GM19351 (cell line): ENCODE measurements at regions not wholly inside any gene's neighbourhood (a gene's known extent, or its start where the extent isn't known, plus 50 kb on each side); places are given as distances from the start of the nearest gene placed in this dataset.

Source experiments
- ATAC-seq: cut with Tn5 transposase; IDR thresholded peaks from one replicate; pipeline ENCODE4 v1.9.1; 2021; ENCODE audit warnings: mild to moderate bottlenecking, moderate library complexity; ENCODE audit not compliant: unreplicated experiment

- no peak for ATAC-seq
Measured at GRCh38 chr14:71525663-71526221, 406.5 kb upstream of the RGS6 start.

- ATAC-seq: no peak
Measured at GRCh38 chr14:71526388-71526787, 405.8 kb upstream of the RGS6 start.

DNA sequence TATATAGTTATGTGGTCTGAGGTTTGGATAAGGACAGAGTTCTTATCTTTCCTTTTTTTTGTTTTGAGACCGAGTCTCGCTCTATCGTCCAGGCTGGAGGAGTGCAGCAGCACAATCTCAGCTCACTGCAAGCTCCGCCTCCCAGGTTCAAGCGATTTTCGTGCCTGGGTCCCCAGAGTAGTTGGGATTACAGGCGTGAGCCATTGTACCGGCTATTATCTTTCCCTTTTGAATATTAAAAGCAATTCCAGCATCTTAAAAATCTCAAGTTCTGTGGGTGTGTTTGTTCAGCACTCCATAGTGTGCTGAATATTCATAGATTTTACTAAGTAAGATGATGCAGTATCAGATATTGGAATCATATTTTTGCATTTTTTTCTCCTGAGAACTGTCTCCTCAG is 404.4 kb upstream of the RGS6 start:
- ATAC-seq: no peak

- no peak for ATAC-seq
Measured at GRCh38 chr14:71529848-71530247, 402.4 kb upstream of the RGS6 start.

- no peak for ATAC-seq
Measured at GRCh38 chr14:71532344-71532743, 399.9 kb upstream of the RGS6 start.

GRCh38 chr14:71532790-71533189 is 399.4 kb upstream of the RGS6 start:
- ATAC-seq: no peak

DNA sequence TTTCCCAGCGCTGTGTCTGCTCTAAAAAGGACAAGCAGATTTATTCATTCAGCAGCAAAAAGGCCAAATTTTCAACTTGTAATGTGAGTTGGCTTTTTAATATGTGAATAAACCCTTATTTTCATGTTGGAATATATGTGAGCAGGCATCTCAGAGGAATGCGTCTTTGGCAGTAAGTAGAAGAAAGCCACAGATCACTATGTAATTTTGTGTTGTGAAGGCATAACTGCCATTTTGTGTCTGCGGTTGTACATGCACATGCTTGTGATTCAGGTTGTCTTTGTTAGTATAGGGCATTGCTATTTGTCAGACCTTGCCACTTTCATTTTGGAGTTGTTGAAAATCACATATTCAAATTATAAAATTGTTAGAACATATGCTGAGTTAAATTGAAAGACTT is 398.8 kb upstream of the RGS6 start:
- no peak for ATAC-seq

- no peak for ATAC-seq
Measured at GRCh38 chr14:71533800-71534199, 398.4 kb upstream of the RGS6 start.

DNA sequence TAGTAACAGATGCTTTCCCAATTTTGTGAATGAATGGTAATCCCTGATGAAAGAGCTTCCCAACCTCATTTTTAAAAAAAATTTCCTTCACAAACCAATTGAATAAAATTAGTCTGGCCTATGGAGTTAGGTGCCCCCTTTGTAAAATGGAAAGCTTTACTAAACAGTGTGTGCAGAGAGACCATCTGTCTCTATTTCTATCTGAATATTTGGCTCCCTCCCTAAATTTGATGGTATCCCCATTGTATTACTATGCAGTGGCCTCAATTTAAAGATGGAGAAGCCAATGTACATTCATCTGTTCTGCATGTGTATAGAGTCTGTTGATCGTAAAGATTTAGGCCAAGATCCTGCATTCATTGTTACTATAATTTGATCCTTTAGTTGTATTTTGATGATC is 397.7 kb upstream of the RGS6 start:
- no peak for ATAC-seq

- no peak for ATAC-seq
Measured at GRCh38 chr14:71536015-71536740, 396.1 kb upstream of the RGS6 start.

- ATAC-seq: no peak
Measured at GRCh38 chr14:71536927-71537772, 395.1 kb upstream of the RGS6 start.

DNA sequence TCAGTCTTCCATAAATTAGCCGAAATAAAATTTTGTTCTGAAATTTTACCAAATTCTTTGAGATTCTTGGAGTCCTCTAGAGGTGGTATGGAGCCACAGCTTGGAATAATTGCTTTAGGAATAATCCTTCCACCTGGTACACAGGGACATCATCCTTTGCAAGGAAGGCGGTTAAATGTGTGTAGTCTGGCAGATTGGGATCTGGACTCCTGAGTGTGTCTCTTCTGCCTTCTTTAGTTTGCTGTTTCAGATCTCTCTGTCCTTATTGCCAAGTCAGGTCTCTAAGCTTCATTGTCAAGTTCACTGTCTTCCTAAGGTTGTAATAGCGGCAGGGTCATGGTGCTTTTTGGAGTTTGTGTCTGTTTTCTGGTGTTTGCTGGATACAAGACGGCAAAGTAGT is 393.9 kb upstream of the RGS6 start:
- ATAC-seq: no peak

GRCh38 chr14:71538938-71539649 is 393.1 kb upstream of the RGS6 start:
- ATAC-seq: no peak

DNA sequence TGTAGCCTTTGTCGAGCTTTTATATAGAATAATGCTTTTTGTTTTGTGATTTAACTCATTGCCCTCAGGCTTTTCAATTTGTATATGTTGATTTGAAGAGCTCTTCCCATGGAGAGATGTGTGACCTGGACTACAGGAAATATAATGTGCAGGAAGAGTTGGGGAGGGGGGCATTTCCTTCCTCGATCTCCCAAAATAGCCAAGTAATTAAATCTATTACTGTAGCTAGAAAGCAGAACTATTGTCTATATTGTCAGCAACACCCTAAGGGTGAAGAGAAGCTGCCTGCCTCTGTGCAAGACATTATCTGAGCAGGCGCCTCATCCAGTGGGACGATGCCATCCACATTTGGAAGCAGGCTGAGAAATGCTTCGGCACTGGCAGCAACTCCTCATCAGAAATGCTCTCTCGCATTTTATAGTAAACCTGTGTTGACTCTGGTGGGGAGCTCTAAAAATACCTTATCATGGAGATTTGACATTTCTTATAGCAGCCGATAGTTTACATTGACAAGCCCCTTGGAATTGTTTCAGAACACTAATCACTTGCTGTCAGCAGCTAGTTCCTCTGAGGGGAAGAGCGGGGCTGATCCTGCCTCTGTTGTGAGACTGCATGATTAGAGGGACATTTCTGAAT is 392.5 kb upstream of the RGS6 start:
- ATAC-seq: no peak

DNA sequence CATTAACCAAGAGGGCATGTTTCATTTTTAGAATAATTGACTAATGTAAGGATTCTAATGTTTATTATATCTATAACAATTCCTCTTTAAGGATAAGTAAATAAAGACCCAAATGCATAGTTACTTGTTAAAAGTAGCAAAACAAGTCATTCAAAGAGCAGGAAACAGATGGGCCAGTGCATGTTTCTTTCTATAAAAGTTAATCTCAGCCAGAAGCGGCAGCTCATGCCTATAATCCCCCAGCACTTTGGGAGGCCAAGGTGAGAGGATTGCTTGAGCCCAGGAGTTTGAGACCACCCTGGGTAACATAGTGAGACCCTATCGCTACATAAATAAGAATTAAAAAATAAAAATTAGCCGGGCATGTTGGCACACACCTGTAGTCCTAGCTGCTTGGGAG is 391.0 kb upstream of the RGS6 start:
- no peak for ATAC-seq

DNA sequence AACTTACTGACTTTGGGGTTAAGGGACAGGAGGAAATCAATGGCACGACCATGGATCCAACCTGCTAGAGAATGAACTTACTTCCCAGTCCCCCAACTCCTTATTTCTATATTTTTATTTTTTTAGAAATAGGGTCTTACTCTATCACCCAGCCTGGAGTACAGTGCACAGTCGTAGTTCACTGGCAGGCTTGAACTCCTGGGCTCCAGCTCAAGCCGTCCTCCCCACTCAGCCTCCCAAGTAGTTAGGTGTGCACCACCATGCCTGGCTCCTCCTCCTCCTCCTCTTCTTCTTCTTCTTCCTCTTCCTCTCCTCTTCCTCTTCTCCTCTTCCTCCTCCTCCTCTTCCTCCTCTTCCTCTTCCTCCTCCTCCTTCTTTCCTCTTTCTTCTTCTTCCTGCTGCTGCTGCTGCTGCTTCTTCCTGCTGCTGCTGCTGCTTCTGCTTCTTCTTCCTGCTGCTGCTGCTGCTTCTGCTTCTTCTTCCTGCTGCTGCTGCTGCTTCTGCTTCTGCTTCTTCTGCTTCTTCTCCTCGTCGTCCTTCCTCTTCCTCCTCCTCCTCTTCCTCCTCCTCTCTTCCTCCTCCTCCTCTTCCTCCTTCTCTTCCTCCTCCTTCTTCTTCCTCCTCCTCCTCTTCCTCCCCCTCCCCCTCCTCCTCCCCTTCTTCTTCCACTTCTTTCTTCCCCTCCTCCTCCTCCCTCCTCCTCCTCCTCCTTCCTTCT is 390.1 kb upstream of the RGS6 start:
- ATAC-seq: no peak

- ATAC-seq: no peak
Measured at GRCh38 chr14:71549421-71550050, 382.7 kb upstream of the RGS6 start.

DNA sequence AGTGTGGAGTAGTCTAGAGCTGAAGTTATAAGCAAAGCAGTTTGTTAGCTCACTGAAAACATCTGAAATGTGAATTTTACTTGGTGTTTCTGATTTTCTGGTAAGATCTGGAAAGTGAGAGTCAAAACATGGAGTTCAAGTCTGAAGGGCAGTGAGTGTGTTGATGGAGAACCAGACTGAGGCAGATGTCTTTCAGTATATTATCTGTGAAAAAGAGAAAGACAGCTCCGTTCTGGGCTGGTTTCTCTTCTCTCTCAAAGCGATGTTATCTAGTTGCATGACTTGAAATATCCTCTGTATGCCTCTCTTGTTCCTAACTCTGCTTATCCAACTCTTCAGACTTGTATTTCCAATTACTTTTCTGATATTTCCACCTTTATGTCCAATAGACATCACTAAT is 381.9 kb upstream of the RGS6 start:
- no peak for ATAC-seq

DNA sequence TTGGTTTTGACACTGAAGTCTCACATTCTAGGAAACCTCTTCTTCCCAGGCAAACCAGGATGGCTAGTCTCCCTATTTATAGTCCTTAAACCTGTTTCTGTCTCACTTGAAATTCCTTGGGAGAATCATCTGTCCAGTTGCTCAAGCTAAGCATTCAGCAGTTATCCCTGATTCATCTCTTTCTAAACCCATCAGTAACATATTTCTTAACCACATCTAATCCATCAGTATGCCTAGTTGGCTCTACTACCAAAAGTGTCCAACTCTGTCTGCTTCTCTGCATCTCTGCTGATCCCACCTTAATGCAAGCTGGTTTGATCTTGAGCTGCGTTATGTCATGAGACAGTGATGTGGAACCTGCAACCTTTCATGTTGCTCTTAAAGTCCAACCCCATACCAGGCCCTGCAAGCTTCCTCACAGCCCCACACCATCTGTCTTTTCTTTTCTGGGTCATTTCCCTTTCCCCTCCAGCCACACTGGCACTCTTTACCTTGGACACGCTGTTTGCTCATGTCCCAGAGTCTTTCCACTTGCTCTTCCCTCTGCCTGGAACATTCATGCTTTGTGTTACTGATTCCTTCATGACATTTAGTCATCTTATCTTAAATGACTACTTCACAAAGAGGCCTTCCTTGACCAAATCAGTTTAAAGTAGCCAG is 380.8 kb upstream of the RGS6 start:
- no peak for ATAC-seq
